ENCODE measurements at regions not wholly inside any gene's neighbourhood (a gene's known extent, or its start where the extent isn't known, plus 50 kb on each side); places are given as distances from the start of the nearest gene placed in this dataset.
"Not testable (repeated sequence)": the region's sequence is repeated elsewhere in the genome, so short reads cannot be mapped to it uniquely, and the experiment has no call there.

- ChIA-PET POLR2A (no interaction called here), CTCF (no interaction called here)
- H3K27me3 ChIP-seq (ENCODE audit: control insufficient read depth, insufficient read depth, low read length), result peaks cover 3% of the 10 kb centered on the region
- H3K4me3 ChIP-seq (ENCODE audit: low read depth, low read length), result no peak overlapping the region
- H3K27ac ChIP-seq (ENCODE audit: low read depth, low read length), result no peak overlapping the region
- no peak for TF ChIP-seq CTCF (IDR thresholded peaks at IDR 0.05; ENCODE audit: low read depth, low read length)
- no peak for DNase-seq (ENCODE audit: low read depth, low spot score)
- no peaks in the 10 kb centered on the region for H3K9me3 ChIP-seq (ENCODE audit: control insufficient read depth, insufficient read depth, low read length)
Measured at GRCh38 chr4:18111081-18111480, 89.5 kb upstream of the LCORL start.

- no peak overlapping the region for H3K27ac ChIP-seq (ENCODE audit: low read depth, low read length)
- CTCF ChIA-PET, result no interaction called here
- peaks cover 3% of the 10 kb centered on the region for H3K27me3 ChIP-seq (ENCODE audit: control insufficient read depth, insufficient read depth, low read length)
- no peaks in the 10 kb centered on the region for H3K9me3 ChIP-seq (ENCODE audit: control insufficient read depth, insufficient read depth, low read length)
- TF ChIP-seq CTCF (IDR thresholded peaks at IDR 0.05; ENCODE audit: low read depth, low read length), result no peak
- POLR2A ChIA-PET, result no interaction called here
- no peak overlapping the region for H3K4me3 ChIP-seq (ENCODE audit: low read depth, low read length)
- no peak for DNase-seq (ENCODE audit: low read depth, low spot score)
Measured at GRCh38 chr4:18110099-18110498, 88.5 kb upstream of the LCORL start.

- Histone ChIP-seq H3K27me3 (ENCODE audit: control insufficient read depth, insufficient read depth, low read length) (peaks cover 3% of the 10 kb centered on the region), H3K27ac (ENCODE audit: low read depth, low read length) (no peak overlapping the region), H3K9me3 (ENCODE audit: control insufficient read depth, insufficient read depth, low read length) (no peaks in the 10 kb centered on the region), H3K4me3 (ENCODE audit: low read depth, low read length) (no peak overlapping the region)
- POLR2A ChIA-PET, result no interaction called here
- no peak for TF ChIP-seq CTCF (IDR thresholded peaks at IDR 0.05; ENCODE audit: low read depth, low read length)
- DNase-seq (ENCODE audit: low read depth, low spot score), result no peak
- CTCF ChIA-PET, result no interaction called here
Measured at GRCh38 chr4:18109676-18110075, 88.1 kb upstream of the LCORL start.

GRCh38 chr4:18107848-18108528, 86.4 kb upstream of the LCORL start:
- POLR2A ChIA-PET; DNase-seq (ENCODE audit: low read depth, low spot score); H3K4me3 ChIP-seq (ENCODE audit: low read depth, low read length): not testable (repeated sequence)

GRCh38 chr4:18106620-18107019, 85.1 kb upstream of the LCORL start:
- CTCF ChIA-PET, result no interaction called here
- Histone ChIP-seq H3K4me3 (ENCODE audit: low read depth, low read length) (no peak overlapping the region), H3K27me3 (ENCODE audit: control insufficient read depth, insufficient read depth, low read length) (peaks cover 3% of the 10 kb centered on the region), H3K9me3 (ENCODE audit: control insufficient read depth, insufficient read depth, low read length) (no peaks in the 10 kb centered on the region), H3K27ac (ENCODE audit: low read depth, low read length) (no peak overlapping the region)
- POLR2A ChIA-PET, result no interaction called here
- TF ChIP-seq CTCF (IDR thresholded peaks at IDR 0.05; ENCODE audit: low read depth, low read length), result no peak
- no peak for DNase-seq (ENCODE audit: low read depth, low spot score)

More at GRCh38 chr4:18107848-18108528, 86.4 kb upstream of the LCORL start:
- H3K9me3 ChIP-seq (ENCODE audit: control insufficient read depth, insufficient read depth, low read length); H3K27me3 ChIP-seq (ENCODE audit: control insufficient read depth, insufficient read depth, low read length); CTCF ChIA-PET; H3K27ac ChIP-seq (ENCODE audit: low read depth, low read length): not testable (repeated sequence)
